Endothelial cell of umbilical vein (primary cell): ENCODE measurements at regions not wholly inside any gene's neighbourhood (a gene's known extent, or its start where the extent isn't known, plus 50 kb on each side); places are given as distances from the start of the nearest gene placed in this dataset.

Source experiments
- BruUV-seq: library from RNA; stranded (reverse); fragments of 400-500 nt; replicated peaks from 2 replicates; lab custom pipeline; 2021; lab: Mats Ljungman, UMichigan
- CTCF ChIA-PET: fragments of 300-600, 350-600 bp; sonication (Branson Sonifier 250); formaldehyde crosslinking; loops from one replicate; lab custom pipeline; 2021; ENCODE audit warnings: antibody characterized with exemption, inconsistent platforms; lab: Charles Lee
- POLR2A ChIA-PET: fragments of 300-600, 350-600 bp; sonication (Branson Sonifier 250); formaldehyde crosslinking; loops from one replicate; lab custom pipeline; 2021; ENCODE audit warnings: antibody characterized with exemption, inconsistent platforms; lab: Charles Lee
- DNase-seq: peaks from one replicate; pipeline ENCODE4 v3.0.0-alpha.2; 2011; ENCODE audit warnings: low read depth, low spot score
- FAIRE-seq: peaks from 2 replicates; lab custom pipeline; 2011; peaks lifted over from hg19 to GRCh38; lab: Jason Lieb, UNC
- H2AFZ ChIP-seq: 2 replicates; pipeline ENCODE4 v1.6.0; 2012; ENCODE audit warnings: low read depth, low read length, control low read depth, inconsistent platforms
- H3K27ac ChIP-seq: 2 replicates; pipeline ENCODE4 v1.5.1; 2011; ENCODE audit warnings: low read depth, mild to moderate bottlenecking, control low read depth, low read length, moderate library complexity; ENCODE audit not compliant: insufficient read depth
- H3K27me3 ChIP-seq, 2 experiments: 2 replicates each; pipeline versions ENCODE4 v1.6.0 to v1.6.1; 2011; ENCODE audit warnings: low read length in 2 of 2, mixed read lengths in 1 of 2; ENCODE audit not compliant: control insufficient read depth in 2 of 2, insufficient read depth in 2 of 2
- H3K36me3 ChIP-seq, 2 experiments: 2 replicates in 1 of 2; 3 replicates in 1 of 2; pipeline ENCODE4 v1.5.1; 2011; ENCODE audit warnings: low read length in 2 of 2, mild to moderate bottlenecking in 1 of 2, moderate library complexity in 1 of 2; ENCODE audit not compliant: control insufficient read depth in 2 of 2, insufficient read depth in 2 of 2; ENCODE audit errors: extremely low read depth in 1 of 2
- H3K4me1 ChIP-seq: 3 replicates; pipeline ENCODE4 v1.5.1; 2011; ENCODE audit warnings: mild to moderate bottlenecking, low read length; ENCODE audit not compliant: control insufficient read depth, insufficient read depth; ENCODE audit errors: extremely low read depth
- H3K4me2 ChIP-seq: 2 replicates; pipeline ENCODE4 v1.6.1; 2011; ENCODE audit warnings: low read length, control low read depth, mixed read lengths; ENCODE audit not compliant: insufficient read depth
- H3K4me3 ChIP-seq, 3 experiments: fragments of 200-600 bp in 1 of 3; sonication (generic), shearing (Covaris generic) in 1 of 3; replicated peaks in 1 of 3; 2 replicates each; pipeline ENCODE4 v1.5.1; 2011 to 2016; ENCODE audit warnings: control low read depth in 3 of 3, low read length in 3 of 3, mild to moderate bottlenecking in 2 of 3, inconsistent platforms in 1 of 3, low read depth in 1 of 3, moderate library complexity in 1 of 3; ENCODE audit not compliant: insufficient read depth in 1 of 3
- H3K79me2 ChIP-seq: 2 replicates; pipeline ENCODE4 v1.6.0; 2012; ENCODE audit warnings: low read length, inconsistent platforms; ENCODE audit not compliant: control insufficient read depth, insufficient read depth
- H3K9ac ChIP-seq: replicated peaks from 2 replicates; pipeline ENCODE3; 2011; ENCODE audit warnings: low read length, control low read depth; ENCODE audit not compliant: insufficient read depth; ENCODE audit errors: extremely low read depth
- H3K9me1 ChIP-seq: replicated peaks from 3 replicates; pipeline ENCODE4 v1.6.0; 2011; ENCODE audit warnings: mild to moderate bottlenecking, low read length; ENCODE audit not compliant: control insufficient read depth, insufficient read depth; ENCODE audit errors: extremely low read depth
- H3K9me3 ChIP-seq: replicated peaks from 2 replicates; pipeline ENCODE4 v1.5.1; 2012; ENCODE audit warnings: low read length, inconsistent platforms; ENCODE audit not compliant: control insufficient read depth, insufficient read depth
- H4K20me1 ChIP-seq: replicated peaks from 2 replicates; pipeline ENCODE3; 2011; ENCODE audit warnings: mild to moderate bottlenecking, low read length; ENCODE audit not compliant: control insufficient read depth, insufficient read depth; ENCODE audit errors: extremely low read depth
- EZH2 ChIP-seq: IDR thresholded peaks from 2 replicates; pipeline ENCODE4 v1.6.1; 2012; ENCODE audit warnings: borderline replicate concordance, low read depth, mild to moderate bottlenecking, moderate library complexity, low read length, inconsistent platforms; ENCODE audit not compliant: severe bottlenecking
- FOS ChIP-seq: IDR thresholded peaks from 2 replicates; pipeline ENCODE4 v1.6.1; 2011; ENCODE audit warnings: mild to moderate bottlenecking, low read length, moderate library complexity, borderline replicate concordance; ENCODE audit not compliant: insufficient read depth
- GATA2 ChIP-seq: IDR thresholded peaks from 2 replicates; pipeline ENCODE4 v1.7.0; 2011; ENCODE audit warnings: low read depth, mild to moderate bottlenecking, moderate library complexity, mixed read lengths, low read length; ENCODE audit not compliant: insufficient read length, insufficient read depth
- JUN ChIP-seq: IDR thresholded peaks from 2 replicates; pipeline ENCODE4 v1.6.1; 2011; ENCODE audit warnings: borderline replicate concordance, low read depth; ENCODE audit not compliant: insufficient read length, insufficient read depth
- MYC ChIP-seq: IDR thresholded peaks from one replicate; pipeline ENCODE4 v1.6.1; 2011; ENCODE audit warnings: mild to moderate bottlenecking, low read depth, low read length
- POLR2A ChIP-seq: IDR thresholded peaks from 2 replicates; pipeline ENCODE4 v1.6.1; 2012; ENCODE audit warnings: low read depth, mild to moderate bottlenecking, control low read depth, low read length
- POLR2AphosphoS5 ChIP-seq: IDR thresholded peaks from 2 replicates; pipeline ENCODE4 v1.6.1; 2012; ENCODE audit warnings: low read depth, mild to moderate bottlenecking, control low read depth, low read length, moderate library complexity; ENCODE audit not compliant: insufficient read depth
- dilution Hi-C: fragments of 300-500 bp; cut with MboI; formaldehyde crosslinking; loops from one replicate; pipeline ENCODE4 v1.15.0; 2019; ENCODE audit warnings: low sequenced_read_pairs; ENCODE audit not compliant: extremely low pct_ligation_motif_present
- intact Hi-C: fragments of 100-400 bp; cut with micrococcal nuclease; formaldehyde crosslinking; loops from one replicate; pipeline ENCODE4 v1.10.0; 2022
- TF ChIP-seq, protein P1 (sequence below), 2 donors: IDR thresholded peaks; 1 replicate in 1 of 2; 2 replicates in 1 of 2; pipeline ENCODE4 v1.5.1; 2011; ENCODE audit warnings: low read length in 2 of 2, mild to moderate bottlenecking in 2 of 2, moderate library complexity in 2 of 2, control low read depth in 1 of 2, inconsistent platforms in 1 of 2, low read depth in 1 of 2; ENCODE audit not compliant: insufficient read depth in 1 of 2; ENCODE audit errors: extremely low read depth in 1 of 2
- TF ChIP-seq, protein P2 (sequence below): IDR thresholded peaks from 2 replicates; pipeline ENCODE4 v1.6.1; 2011; ENCODE audit not compliant: insufficient read depth, insufficient read length

DNA sequence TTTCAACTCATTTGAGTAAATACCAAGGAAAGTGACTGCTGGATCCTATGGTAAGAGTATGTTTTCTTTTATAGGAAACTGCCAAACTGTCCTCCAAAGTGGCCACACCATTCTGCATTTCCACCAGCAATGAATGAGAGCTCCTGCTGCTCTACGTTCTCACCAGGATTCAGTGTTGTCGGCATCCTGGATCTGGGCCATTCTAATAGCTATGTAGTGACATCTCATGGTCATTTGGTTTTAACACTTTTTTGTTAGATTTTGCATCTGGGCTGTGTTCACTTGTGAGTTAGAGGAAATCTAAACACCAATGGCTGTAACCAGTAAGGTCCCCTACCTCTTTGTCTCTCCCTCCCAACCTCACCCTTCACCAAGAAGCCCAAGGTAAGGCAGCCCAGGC, 115.9 kb downstream of the ATPSCKMT start:
- no peaks in the 10 kb centered on the region for H3K27me3 ChIP-seq
- no peaks in the 10 kb centered on the region for H3K36me3 ChIP-seq
- DNase-seq (no peak), FAIRE-seq (no peak)
- H3K27ac ChIP-seq, result no peak overlapping the region
- H3K79me2 ChIP-seq, result no peaks in the 10 kb centered on the region
- H3K4me2 ChIP-seq, result no peak overlapping the region
- no peaks in the 10 kb centered on the region for H3K4me1 ChIP-seq
- dilution Hi-C loops (no loop called here), intact Hi-C loops (no loop called here)
- TF ChIP-seq EZH2 (no peak), GATA2 (no peak), MYC (no peak), FOS (no peak), POLR2AphosphoS5 (no peak), POLR2A (no peak), JUN (no peak)
- TF ChIP-seq, protein P1, sequence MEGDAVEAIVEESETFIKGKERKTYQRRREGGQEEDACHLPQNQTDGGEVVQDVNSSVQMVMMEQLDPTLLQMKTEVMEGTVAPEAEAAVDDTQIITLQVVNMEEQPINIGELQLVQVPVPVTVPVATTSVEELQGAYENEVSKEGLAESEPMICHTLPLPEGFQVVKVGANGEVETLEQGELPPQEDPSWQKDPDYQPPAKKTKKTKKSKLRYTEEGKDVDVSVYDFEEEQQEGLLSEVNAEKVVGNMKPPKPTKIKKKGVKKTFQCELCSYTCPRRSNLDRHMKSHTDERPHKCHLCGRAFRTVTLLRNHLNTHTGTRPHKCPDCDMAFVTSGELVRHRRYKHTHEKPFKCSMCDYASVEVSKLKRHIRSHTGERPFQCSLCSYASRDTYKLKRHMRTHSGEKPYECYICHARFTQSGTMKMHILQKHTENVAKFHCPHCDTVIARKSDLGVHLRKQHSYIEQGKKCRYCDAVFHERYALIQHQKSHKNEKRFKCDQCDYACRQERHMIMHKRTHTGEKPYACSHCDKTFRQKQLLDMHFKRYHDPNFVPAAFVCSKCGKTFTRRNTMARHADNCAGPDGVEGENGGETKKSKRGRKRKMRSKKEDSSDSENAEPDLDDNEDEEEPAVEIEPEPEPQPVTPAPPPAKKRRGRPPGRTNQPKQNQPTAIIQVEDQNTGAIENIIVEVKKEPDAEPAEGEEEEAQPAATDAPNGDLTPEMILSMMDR (IDR thresholded peaks at IDR 0.05; ENCODE audit: extremely low read depth in 1 of 2, insufficient read depth in 1 of 2, low read depth in 1 of 2, low read length in 2 of 2), result no peak
- TF ChIP-seq, protein P2, sequence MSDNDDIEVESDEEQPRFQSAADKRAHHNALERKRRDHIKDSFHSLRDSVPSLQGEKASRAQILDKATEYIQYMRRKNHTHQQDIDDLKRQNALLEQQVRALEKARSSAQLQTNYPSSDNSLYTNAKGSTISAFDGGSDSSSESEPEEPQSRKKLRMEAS, result no peak
- H3K9me1 ChIP-seq, result no peaks in the 10 kb centered on the region
- POLR2A ChIA-PET, result no interaction called here
- H3K9ac ChIP-seq, result no peak overlapping the region
- H3K9me3 ChIP-seq, result no peaks in the 10 kb centered on the region
- no TSS peak for BruUV-seq
- no peaks in the 10 kb centered on the region for H4K20me1 ChIP-seq
- H2AFZ ChIP-seq, result no peak overlapping the region
- no peak overlapping the region for H3K4me3 ChIP-seq
- CTCF ChIA-PET, result no interaction called here
